Mesothelial cell of epicardium (in vitro differentiated cells): ENCODE measurements at regions not wholly inside any gene's neighbourhood (a gene's known extent, or its start where the extent isn't known, plus 50 kb on each side); places are given as distances from the start of the nearest gene placed in this dataset.

ENCODE experiments used
- DNase-seq, 2 experiments: peaks; one replicate each; pipeline ENCODE4 v3.0.0; 2021; ENCODE audit warnings: low spot score in 2 of 2; ENCODE audit not compliant: unreplicated experiment in 2 of 2
- H3K27ac Mint-ChIP-seq: 2 replicates; pipeline ENCODE4 v1.8.0; 2021; ENCODE audit warnings: mixed read lengths
- H3K27me3 Mint-ChIP-seq: 2 replicates; pipeline ENCODE4 v1.8.0; 2021; ENCODE audit warnings: low read depth, mixed read lengths
- H3K36me3 Mint-ChIP-seq: 2 replicates; pipeline ENCODE4 v1.8.0; 2021; ENCODE audit warnings: mixed read lengths
- H3K4me1 Mint-ChIP-seq: 2 replicates; pipeline ENCODE4 v1.8.0; 2021; ENCODE audit warnings: mixed read lengths
- H3K4me3 Mint-ChIP-seq: 2 replicates; pipeline ENCODE4 v1.8.0; 2021; ENCODE audit warnings: mild to moderate bottlenecking, moderate library complexity, mixed read lengths
- H3K9me3 Mint-ChIP-seq: 2 replicates; pipeline ENCODE4 v1.8.0; 2021; ENCODE audit warnings: mixed read lengths
- TF ChIP-seq, protein P1 (sequence below): fragments of 200-600 bp; sonication (generic); IDR thresholded peaks from one replicate; pipeline ENCODE4 v1.5.0; 2021; ENCODE audit warnings: antibody characterized with exemption; ENCODE audit not compliant: unreplicated experiment

DNA sequence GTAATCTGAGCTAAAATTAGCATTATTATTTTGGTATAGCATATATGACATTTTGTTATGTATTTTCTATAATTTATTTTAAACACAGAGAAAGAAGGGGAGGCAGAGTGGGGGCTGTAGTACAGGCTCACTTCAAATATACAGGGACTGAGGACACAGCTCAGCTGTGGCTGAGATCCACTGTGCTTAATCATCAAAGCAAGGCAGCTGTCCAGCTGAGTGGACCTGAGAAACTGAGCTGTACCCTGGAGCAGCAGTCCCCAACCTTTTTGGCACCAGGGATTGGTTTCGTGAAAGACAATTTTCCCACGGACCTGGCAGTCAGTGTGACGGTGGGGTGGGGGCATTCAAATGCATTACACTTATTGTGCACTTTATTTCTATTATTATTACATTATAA, 687.2 kb downstream of the RNF144A start:
- Mint-ChIP-seq H3K4me3 (no peak overlapping the region), H3K4me1 (no peaks in the 10 kb centered on the region), H3K27ac (no peak overlapping the region), H3K9me3 (peaks cover 5% of the 10 kb centered on the region), H3K36me3 (no peaks in the 10 kb centered on the region), H3K27me3 (no peaks in the 10 kb centered on the region)
- TF ChIP-seq, protein P1, sequence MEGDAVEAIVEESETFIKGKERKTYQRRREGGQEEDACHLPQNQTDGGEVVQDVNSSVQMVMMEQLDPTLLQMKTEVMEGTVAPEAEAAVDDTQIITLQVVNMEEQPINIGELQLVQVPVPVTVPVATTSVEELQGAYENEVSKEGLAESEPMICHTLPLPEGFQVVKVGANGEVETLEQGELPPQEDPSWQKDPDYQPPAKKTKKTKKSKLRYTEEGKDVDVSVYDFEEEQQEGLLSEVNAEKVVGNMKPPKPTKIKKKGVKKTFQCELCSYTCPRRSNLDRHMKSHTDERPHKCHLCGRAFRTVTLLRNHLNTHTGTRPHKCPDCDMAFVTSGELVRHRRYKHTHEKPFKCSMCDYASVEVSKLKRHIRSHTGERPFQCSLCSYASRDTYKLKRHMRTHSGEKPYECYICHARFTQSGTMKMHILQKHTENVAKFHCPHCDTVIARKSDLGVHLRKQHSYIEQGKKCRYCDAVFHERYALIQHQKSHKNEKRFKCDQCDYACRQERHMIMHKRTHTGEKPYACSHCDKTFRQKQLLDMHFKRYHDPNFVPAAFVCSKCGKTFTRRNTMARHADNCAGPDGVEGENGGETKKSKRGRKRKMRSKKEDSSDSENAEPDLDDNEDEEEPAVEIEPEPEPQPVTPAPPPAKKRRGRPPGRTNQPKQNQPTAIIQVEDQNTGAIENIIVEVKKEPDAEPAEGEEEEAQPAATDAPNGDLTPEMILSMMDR = no peak
- no peak for DNase-seq

- no peaks in the 10 kb centered on the region for H3K9me3 Mint-ChIP-seq
- no peaks in the 10 kb centered on the region for H3K36me3 Mint-ChIP-seq
- H3K27me3 Mint-ChIP-seq = peaks cover 3% of the 10 kb centered on the region
- no peak overlapping the region for H3K4me3 Mint-ChIP-seq
- no peak for DNase-seq
- H3K27ac Mint-ChIP-seq = no peak overlapping the region
- no peaks in the 10 kb centered on the region for H3K4me1 Mint-ChIP-seq
- TF ChIP-seq, protein P1 = no peak
Measured at GRCh38 chr2:7607441-7608173, 690.4 kb downstream of the RNF144A start.

GRCh38 chr2:7609556-7609955, 692.3 kb downstream of the RNF144A start:
- Mint-ChIP-seq H3K9me3 (no peaks in the 10 kb centered on the region), H3K36me3 (no peaks in the 10 kb centered on the region), H3K4me1 (no peaks in the 10 kb centered on the region), H3K27ac (no peak overlapping the region), H3K4me3 (no peak overlapping the region), H3K27me3 (peaks cover 8% of the 10 kb centered on the region)
- TF ChIP-seq, protein P1 = no peak
- DNase-seq = no peak

- Mint-ChIP-seq H3K27me3 (peaks cover 8% of the 10 kb centered on the region), H3K9me3 (no peaks in the 10 kb centered on the region), H3K27ac (no peak overlapping the region), H3K36me3 (no peaks in the 10 kb centered on the region), H3K4me1 (no peaks in the 10 kb centered on the region), H3K4me3 (no peak overlapping the region)
- no peak for DNase-seq
- TF ChIP-seq, protein P1 = no peak
Measured at GRCh38 chr2:7609974-7610373, 692.8 kb downstream of the RNF144A start.

DNA sequence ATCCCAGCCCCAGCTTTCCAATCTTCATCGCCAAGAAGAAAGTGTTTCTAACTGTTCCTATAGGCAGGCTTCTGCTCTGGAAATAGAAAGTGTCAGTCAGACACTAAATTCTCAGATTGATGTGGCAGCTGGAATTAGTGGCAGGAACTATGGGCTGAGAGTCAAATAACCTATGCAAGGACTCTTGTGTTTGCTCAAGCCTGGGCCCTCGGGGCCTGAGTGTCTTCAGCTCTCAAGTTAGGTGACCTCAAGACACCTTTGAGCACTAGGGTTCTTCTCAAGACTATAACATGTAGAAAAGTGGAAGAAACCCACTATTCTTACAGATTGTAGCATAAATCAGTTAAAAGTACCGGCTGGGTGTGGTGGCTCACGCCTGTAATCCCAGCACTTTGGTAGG, 694.5 kb downstream of the RNF144A start:
- Mint-ChIP-seq H3K27me3 (peaks cover 8% of the 10 kb centered on the region), H3K9me3 (no peaks in the 10 kb centered on the region), H3K4me3 (no peak overlapping the region), H3K4me1 (no peaks in the 10 kb centered on the region), H3K36me3 (no peaks in the 10 kb centered on the region), H3K27ac (no peak overlapping the region)
- DNase-seq = no peak
- TF ChIP-seq, protein P1 = no peak

DNA sequence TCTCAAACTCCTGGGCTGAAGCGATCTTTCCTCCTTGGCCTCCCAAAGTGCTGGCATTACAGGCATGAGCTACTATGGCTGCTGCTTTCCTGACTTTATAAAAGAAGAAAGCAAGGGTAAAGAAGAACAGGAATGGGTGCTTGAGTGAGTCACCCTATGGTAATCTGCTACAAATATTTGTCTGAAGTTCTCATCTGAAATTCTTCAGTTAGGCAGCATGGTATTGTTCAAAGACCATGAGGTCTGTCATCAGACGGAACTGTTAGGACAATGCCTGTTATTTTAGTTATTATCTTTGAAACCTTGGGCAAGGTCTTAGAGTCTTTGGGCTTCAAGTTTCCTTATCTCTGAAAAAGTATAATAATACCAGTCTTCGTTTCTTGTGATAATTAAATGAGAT, 695.8 kb downstream of the RNF144A start:
- Mint-ChIP-seq H3K9me3 (no peaks in the 10 kb centered on the region), H3K4me1 (no peaks in the 10 kb centered on the region), H3K27ac (no peak overlapping the region), H3K4me3 (no peak overlapping the region), H3K36me3 (no peaks in the 10 kb centered on the region), H3K27me3 (peaks cover 10% of the 10 kb centered on the region)
- TF ChIP-seq, protein P1 = no peak
- DNase-seq = no peak
